NT2/D1 (cell line): ENCODE measurements at regions not wholly inside any gene's neighbourhood (a gene's known extent, or its start where the extent isn't known, plus 50 kb on each side); places are given as distances from the start of the nearest gene placed in this dataset.

Experiments used
- SUZ12 ChIP-seq: IDR thresholded peaks from 2 replicates; pipeline ENCODE4 v1.6.1; 2011; ENCODE audit not compliant: insufficient read length, insufficient read depth; ENCODE audit errors: extremely low read depth
- YY1 ChIP-seq: IDR thresholded peaks from 2 replicates; pipeline ENCODE4 v1.6.1; 2011; ENCODE audit not compliant: insufficient read length, insufficient read depth

DNA sequence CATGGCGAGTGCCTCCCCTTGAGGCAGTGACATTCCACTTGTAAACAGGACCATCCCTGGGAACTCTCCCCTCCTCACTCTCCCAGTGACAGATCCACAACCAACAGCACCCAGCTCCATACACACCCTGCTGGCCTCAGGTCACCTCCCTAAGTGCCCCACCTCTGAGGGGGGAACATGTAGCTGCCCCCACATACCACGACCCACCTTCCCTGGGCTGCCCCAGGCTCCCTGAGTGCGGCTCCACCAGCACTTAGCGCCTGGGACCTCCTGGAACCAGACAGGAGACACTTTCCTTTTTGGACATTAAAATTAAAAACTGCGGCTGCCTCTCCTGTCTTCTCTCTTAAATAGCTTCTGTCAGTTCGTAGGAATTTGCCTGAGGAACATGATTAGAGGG lies 1140.1 kb downstream of the BRD1 start:
- no peak for TF ChIP-seq SUZ12
- TF ChIP-seq YY1 = no peak
